ENCODE measurements at regions not wholly inside any gene's neighbourhood (a gene's known extent, or its start where the extent isn't known, plus 50 kb on each side); places are given as distances from the start of the nearest gene placed in this dataset.

- no peaks in the 10 kb centered on the region for H4K20me1 ChIP-seq (replicated peaks in 1 of 2; ENCODE audit: control insufficient read depth in 1 of 2, insufficient read depth in 2 of 2, low read length in 2 of 2)
- no peak overlapping the region for H2AFZ ChIP-seq (ENCODE audit: low read length)
- H4K8ac ChIP-seq (ENCODE audit: extremely low read depth, insufficient read depth, low read length) = no peak overlapping the region
- ChIA-PET POLR2A (ENCODE audit: partially characterized antibody) (no interaction called here), CTCF (ENCODE audit: partially characterized antibody) (interaction anchor here (1.3 kb wide), 1 partner anchor 32 kb away, joined by 3 read pairs; no protein-coding TSS in a partner anchor)
- H3K4me1 ChIP-seq (replicated peaks in 1 of 4; ENCODE audit: control insufficient read depth in 3 of 4, insufficient read depth in 4 of 4, low read length in 3 of 4) = peaks cover 0 to 7% (median 4%) of the 10 kb centered on the region in 4 experiments; a peak in 3 of 7 replicates
- no peaks in the 10 kb centered on the region for H3K27me3 ChIP-seq (replicated peaks in 1 of 4; ENCODE audit: control insufficient read depth in 3 of 4, extremely low read depth in 1 of 4, insufficient read depth in 3 of 4, low read length in 3 of 4)
- H3K79me1 ChIP-seq (ENCODE audit: low read depth, low read length) = no peaks in the 10 kb centered on the region
- H3K23ac ChIP-seq (ENCODE audit: insufficient read length) = no peak overlapping the region
- peak overlapping the region; percentile 55; the same call in 1 of the 2 replicates for H2BK20ac ChIP-seq (ENCODE audit: low read length)
- DNase-seq (ENCODE audit: low read depth in 1 of 2, low spot score in 2 of 2) = no peak
- H3K4me3 ChIP-seq (ENCODE audit: extremely low read depth in 1 of 4, insufficient read depth in 2 of 4, low read depth in 3 of 4, low read length in 4 of 4) = no peak overlapping the region
- H3K9me3 ChIP-seq (ENCODE audit: insufficient read depth in 2 of 2, low read depth in 1 of 2, low read length in 1 of 2) = no peaks in the 10 kb centered on the region; a peak in 1 of 4 replicates
- H3K18ac ChIP-seq (ENCODE audit: extremely low read depth, low read length) = no peak overlapping the region
- no peak overlapping the region for H4K5ac ChIP-seq (ENCODE audit: insufficient read length, low read depth, low read length)
- no peak overlapping the region for H2AK5ac ChIP-seq (ENCODE audit: low read depth, low read length)
- no peak for TF ChIP-seq MAX (IDR thresholded peaks at IDR 0.05)
- no peak for TF ChIP-seq MAFK (IDR thresholded peaks at IDR 0.05; ENCODE audit: low read depth, low read length)
- no peak for TF ChIP-seq JUND (IDR thresholded peaks at IDR 0.05; ENCODE audit: low read length)
- TF ChIP-seq CEBPB (IDR thresholded peaks at IDR 0.05; ENCODE audit: low read depth, low read length) = no peak
- H3K23me2 ChIP-seq (ENCODE audit: low read depth, low read length) = no peaks in the 10 kb centered on the region
- H3K36me3 ChIP-seq (ENCODE audit: control insufficient read depth in 2 of 4, insufficient read depth in 4 of 4, low read length in 3 of 4) = no peaks in the 10 kb centered on the region
- no peak overlapping the region for H3K14ac ChIP-seq (ENCODE audit: insufficient read length)
- WGBS, 2 experiments (ENCODE audit: extremely low coverage in 1 of 2, insufficient coverage in 1 of 2, insufficient read length in 1 of 2, insufficient replicate concordance in 2 of 2, low coverage in 1 of 2, low lambda C conversion rate in 2 of 2, missing lambda C conversion rate in 1 of 2) = 81% methylated on average over 3 of the region's 3 CpGs; no CpG with 5 or more reads in 1 of the 2 experiments
- no peak overlapping the region for H3K56ac ChIP-seq (replicated peaks; ENCODE audit: insufficient read length, low read depth, low read length)
- no peak overlapping the region for H4K91ac ChIP-seq (replicated peaks; ENCODE audit: insufficient read length, low read length)
- H3K4me2 ChIP-seq (ENCODE audit: insufficient read depth in 1 of 2, low read depth in 2 of 2, low read length in 2 of 2) = no peak overlapping the region
- no peak overlapping the region for H3K27ac ChIP-seq (ENCODE audit: low read depth, low read length)
- no peak for FAIRE-seq
- H2BK15ac ChIP-seq (ENCODE audit: low read length) = no peak overlapping the region; the same call in 1 of the 2 replicates
- 0 out of 2 replicates have a peak overlapping the region, but pooled peaks have one; percentile 31 for H2BK12ac ChIP-seq (ENCODE audit: low read depth, low read length)
- no peak overlapping the region for H3K9ac ChIP-seq (replicated peaks in 1 of 4; ENCODE audit: extremely low read depth in 1 of 4, low read depth in 3 of 4, low read length in 3 of 4)
- H2BK5ac ChIP-seq (ENCODE audit: low read depth, low read length) = no peak overlapping the region
- no peak overlapping the region for H3K4ac ChIP-seq (replicated peaks; ENCODE audit: insufficient read length, low read depth, low read length)
- no peaks in the 10 kb centered on the region for H3K79me2 ChIP-seq (ENCODE audit: control insufficient read depth in 1 of 2, insufficient read depth in 2 of 2, low read length in 2 of 2)
- H2BK120ac ChIP-seq (replicated peaks; ENCODE audit: low read depth, low read length) = no peak overlapping the region
Measured at GRCh38 chr18:51425889-51426288, 228.4 kb upstream of the MEX3C start.
